ENCODE measurements at regions not wholly inside any gene's neighbourhood (a gene's known extent, or its start where the extent isn't known, plus 50 kb on each side); places are given as distances from the start of the nearest gene placed in this dataset.

GRCh38 chr12:89833337-89834252, 125.0 kb upstream of the ATP2B1 start:
- Histone ChIP-seq H3K36me3 (ENCODE audit: control insufficient read depth, insufficient read depth, low read length) (no peaks in the 10 kb centered on the region), H3K4me3 (replicated peaks; ENCODE audit: low read depth, low read length) (no peak overlapping the region), H3K27me3 (replicated peaks; ENCODE audit: control insufficient read depth, insufficient read depth, low read length) (no peaks in the 10 kb centered on the region)
- no peak for DNase-seq (ENCODE audit: extremely low read depth, insufficient read length)
- no peak for TF ChIP-seq CTCF (IDR thresholded peaks at IDR 0.05; ENCODE audit: insufficient read depth, low read length, poor library complexity, severe bottlenecking)

GRCh38 chr12:89832336-89832735, 123.7 kb upstream of the ATP2B1 start:
- DNase-seq (ENCODE audit: extremely low read depth, insufficient read length) = no peak
- no peaks in the 10 kb centered on the region for H3K36me3 ChIP-seq (ENCODE audit: control insufficient read depth, insufficient read depth, low read length)
- H3K27me3 ChIP-seq (replicated peaks; ENCODE audit: control insufficient read depth, insufficient read depth, low read length) = no peaks in the 10 kb centered on the region
- TF ChIP-seq CTCF (IDR thresholded peaks at IDR 0.05; ENCODE audit: insufficient read depth, low read length, poor library complexity, severe bottlenecking) = no peak
- H3K4me3 ChIP-seq (replicated peaks; ENCODE audit: low read depth, low read length) = no peak overlapping the region

GRCh38 chr12:89831310-89832095, 122.9 kb upstream of the ATP2B1 start:
- TF ChIP-seq CTCF (IDR thresholded peaks at IDR 0.05; ENCODE audit: insufficient read depth, low read length, poor library complexity, severe bottlenecking) = no peak
- Histone ChIP-seq H3K27me3 (replicated peaks; ENCODE audit: control insufficient read depth, insufficient read depth, low read length) (no peaks in the 10 kb centered on the region), H3K36me3 (ENCODE audit: control insufficient read depth, insufficient read depth, low read length) (no peaks in the 10 kb centered on the region), H3K4me3 (replicated peaks; ENCODE audit: low read depth, low read length) (no peak overlapping the region)
- no peak for DNase-seq (ENCODE audit: extremely low read depth, insufficient read length)

GRCh38 chr12:89829434-89829975, 120.9 kb upstream of the ATP2B1 start:
- Histone ChIP-seq H3K27me3 (replicated peaks; ENCODE audit: control insufficient read depth, insufficient read depth, low read length) (no peaks in the 10 kb centered on the region), H3K4me3 (replicated peaks; ENCODE audit: low read depth, low read length) (no peak overlapping the region), H3K36me3 (ENCODE audit: control insufficient read depth, insufficient read depth, low read length) (no peaks in the 10 kb centered on the region)
- DNase-seq (ENCODE audit: extremely low read depth, insufficient read length) = no peak
- no peak for TF ChIP-seq CTCF (IDR thresholded peaks at IDR 0.05; ENCODE audit: insufficient read depth, low read length, poor library complexity, severe bottlenecking)

GRCh38 chr12:89828575-89828974, 119.9 kb upstream of the ATP2B1 start:
- H3K27me3 ChIP-seq (replicated peaks; ENCODE audit: control insufficient read depth, insufficient read depth, low read length) = no peaks in the 10 kb centered on the region
- no peak for DNase-seq (ENCODE audit: extremely low read depth, insufficient read length)
- no peak overlapping the region for H3K4me3 ChIP-seq (replicated peaks; ENCODE audit: low read depth, low read length)
- H3K36me3 ChIP-seq (ENCODE audit: control insufficient read depth, insufficient read depth, low read length) = no peaks in the 10 kb centered on the region
- no peak for TF ChIP-seq CTCF (IDR thresholded peaks at IDR 0.05; ENCODE audit: insufficient read depth, low read length, poor library complexity, severe bottlenecking)
